HG03469 (cell line): ENCODE measurements at regions not wholly inside any gene's neighbourhood (a gene's known extent, or its start where the extent isn't known, plus 50 kb on each side); places are given as distances from the start of the nearest gene placed in this dataset.
"Not testable (repeated sequence)": the region's sequence is repeated elsewhere in the genome, so short reads cannot be mapped to it uniquely, and the experiment has no call there.

Experiments used
- ATAC-seq: cut with Tn5 transposase; IDR thresholded peaks from one replicate; pipeline ENCODE4 v1.9.1; 2021; ENCODE audit warnings: mild to moderate bottlenecking, moderate library complexity, moderate number of reproducible peaks; ENCODE audit not compliant: unreplicated experiment

DNA sequence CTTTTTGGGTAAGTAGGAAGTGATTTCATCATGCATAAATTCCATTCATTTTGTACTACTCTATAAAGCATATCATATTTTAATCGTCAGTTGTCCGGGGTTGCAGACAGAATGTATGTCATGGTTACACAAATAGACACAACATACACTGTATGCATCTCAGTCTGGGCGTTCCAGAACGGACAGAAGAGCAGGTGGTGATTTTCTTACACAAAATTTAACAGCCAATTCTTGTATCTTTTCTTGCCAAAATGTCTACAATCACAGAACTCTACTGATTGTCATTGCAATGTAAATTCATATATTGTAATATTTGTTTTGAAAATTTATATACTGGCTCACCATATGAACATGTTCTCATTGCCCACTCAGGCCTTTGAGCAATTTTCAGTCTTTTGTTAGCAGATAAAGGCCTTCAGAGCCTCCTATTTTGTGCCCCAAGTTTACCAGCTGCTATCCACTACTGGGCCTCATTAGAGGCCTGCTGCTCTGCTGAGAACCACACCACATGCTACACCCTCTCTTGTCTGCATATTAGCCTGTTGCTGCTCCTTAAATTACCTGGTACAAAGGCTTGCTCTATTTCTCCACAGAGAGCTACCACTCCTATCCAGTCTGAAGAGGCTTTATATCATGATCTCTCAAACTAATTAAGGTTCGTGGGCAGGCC lies 61.5 kb downstream of the PRDM13 start:
- ATAC-seq, result no peak

DNA sequence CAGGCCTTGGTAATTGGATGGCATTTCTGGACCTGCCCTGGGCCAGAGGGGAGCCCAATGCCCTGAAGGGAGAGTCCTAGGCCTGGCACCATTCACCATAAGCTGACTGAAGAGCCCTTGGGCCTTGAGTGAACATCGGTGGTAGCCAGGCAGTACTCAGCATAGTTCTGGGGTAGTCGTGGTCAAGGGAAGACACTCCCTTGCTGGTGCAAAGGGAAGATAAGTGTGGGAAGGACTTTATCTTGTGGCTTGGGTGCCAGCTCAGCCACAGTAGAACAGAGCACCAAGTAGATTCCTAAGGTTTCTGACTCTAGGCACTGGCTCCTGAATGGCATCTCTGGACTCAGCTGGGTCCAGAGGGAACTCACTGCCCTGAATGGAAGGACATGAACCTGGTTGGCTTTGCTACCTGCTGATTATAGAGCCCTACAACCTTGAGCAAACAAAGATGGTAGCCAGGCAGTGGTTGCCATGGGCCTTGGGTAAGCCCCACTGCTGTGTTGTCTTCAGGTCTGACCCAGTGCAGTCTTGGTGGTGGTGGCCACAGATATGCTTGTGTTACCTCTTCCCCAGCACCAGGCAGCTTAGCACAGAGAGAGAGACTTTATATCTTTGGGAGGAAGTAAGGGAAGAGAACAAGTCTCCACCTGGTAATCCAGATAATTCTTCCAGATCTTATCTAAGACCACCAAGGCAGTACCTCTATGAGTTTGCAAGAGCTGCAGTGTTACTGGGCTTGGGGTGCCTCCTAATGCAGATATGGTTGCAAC lies 83.5 kb downstream of the PRDM13 start:
- no peak for ATAC-seq

DNA sequence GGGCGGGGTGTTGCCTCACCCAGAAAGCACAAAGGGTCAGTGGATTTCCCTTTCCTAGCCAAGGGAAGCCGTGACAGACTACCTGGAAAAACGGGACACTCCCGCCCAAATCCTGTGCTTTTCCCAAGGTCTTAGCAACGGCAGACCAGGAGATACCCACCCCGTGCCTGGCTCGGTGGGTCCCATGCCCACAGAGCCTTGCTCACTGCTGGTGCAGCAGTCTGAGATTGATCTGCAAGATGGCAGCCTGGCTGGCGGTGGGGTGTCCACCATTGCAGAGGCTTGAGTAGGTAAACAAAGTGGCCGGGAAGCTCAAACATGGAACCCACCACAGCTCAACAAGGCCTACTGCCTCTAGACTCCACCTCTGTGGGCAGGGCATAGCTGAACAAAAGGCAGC lies 95.7 kb downstream of the PRDM13 start:
- not testable (repeated sequence) for ATAC-seq

DNA sequence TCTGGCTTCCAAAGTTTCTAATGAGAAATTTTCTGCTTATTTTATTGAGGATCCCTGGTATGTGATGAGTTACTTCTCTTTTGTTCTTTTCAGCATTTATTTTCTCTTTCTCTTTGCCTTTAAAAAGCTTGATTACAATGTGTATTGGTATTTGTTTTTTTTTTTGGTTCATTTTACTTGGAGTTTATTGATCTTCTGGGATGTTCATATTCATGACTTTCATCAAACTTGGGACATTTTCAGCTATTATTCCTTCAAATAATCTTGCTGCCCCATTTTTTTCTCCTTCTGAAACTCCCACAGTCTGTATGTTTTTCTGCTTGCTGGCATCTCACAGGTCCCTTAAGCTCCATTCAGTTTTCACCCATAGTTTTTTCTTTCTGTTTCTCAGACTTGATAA lies 102.4 kb downstream of the PRDM13 start:
- ATAC-seq, result no peak

DNA sequence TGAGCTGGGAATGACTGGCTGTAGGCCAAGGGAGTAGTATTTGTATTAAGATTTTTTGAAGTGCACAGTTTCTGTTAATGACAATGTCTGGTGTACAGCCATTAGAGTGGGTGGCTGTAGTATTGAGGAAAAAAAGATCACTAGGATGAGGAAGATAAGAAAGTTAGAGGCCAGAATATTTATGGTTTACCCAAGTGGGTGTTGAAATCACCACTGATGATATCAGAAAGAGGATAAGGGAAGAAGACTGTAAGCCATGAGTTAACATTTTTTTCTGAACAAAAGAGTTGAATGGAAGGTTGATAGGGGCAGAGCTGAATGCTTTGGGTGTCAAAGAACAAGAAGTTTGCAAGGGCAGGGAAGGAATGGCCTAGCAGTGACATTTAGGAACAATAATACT lies 104.7 kb downstream of the PRDM13 start:
- no peak for ATAC-seq

DNA sequence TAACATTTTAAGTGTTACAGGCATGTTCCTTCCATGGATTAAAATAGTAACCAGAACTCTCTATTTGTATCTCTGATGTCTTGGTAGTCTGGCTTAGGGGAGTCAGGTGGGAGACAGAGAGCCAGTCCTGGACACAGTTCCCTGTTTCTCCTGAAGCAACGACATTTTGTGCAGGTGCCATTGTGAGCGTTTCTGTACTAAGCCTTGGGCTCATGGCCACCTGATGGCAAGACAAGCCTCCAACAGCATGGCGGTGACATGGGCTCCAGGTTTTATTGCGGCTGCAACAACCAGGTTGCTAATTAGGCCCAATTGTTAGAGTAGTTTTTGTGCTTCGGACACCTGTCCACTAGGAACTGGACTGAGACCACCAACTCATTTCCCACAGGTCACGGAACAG lies 105.3 kb downstream of the PRDM13 start:
- no peak for ATAC-seq

DNA sequence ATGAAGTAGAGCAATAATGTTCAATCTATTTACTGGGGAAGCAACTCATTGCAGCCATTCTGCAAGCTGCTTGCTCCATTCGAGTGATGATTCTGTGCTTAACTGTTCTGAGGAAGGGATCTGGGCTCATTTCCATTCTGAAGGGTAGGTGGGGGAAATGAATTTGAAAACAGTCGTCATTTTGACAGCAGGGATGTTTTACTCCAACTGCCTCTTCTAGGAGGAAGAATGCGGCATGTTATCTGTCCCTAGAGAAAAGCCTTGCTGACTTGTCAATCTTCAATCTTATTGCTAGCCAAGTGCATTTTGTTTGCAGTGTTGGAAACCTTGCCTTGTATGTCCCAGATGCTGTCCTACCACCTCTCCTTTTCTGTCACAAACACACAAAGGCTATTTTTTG lies 105.9 kb downstream of the PRDM13 start:
- ATAC-seq, result no peak

DNA sequence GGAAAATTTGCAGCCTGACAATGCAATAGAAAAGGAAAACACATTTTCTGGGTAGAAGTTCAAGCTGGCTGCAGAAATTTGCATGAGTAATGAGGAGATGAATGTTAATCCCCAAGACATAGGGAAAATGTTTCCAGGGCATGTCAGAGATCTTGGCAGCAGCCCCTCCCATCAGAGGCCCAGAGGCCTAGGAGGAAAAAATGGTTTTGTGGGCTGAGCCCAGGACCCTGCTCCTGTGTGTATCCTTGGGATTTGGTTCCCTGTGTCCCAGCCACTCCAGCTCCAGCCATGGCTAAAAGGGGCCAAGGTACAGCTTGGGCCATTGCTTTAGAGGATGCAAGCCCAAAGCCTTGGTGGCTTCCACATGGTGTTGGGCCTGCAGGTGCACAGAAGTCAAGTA lies 115.4 kb downstream of the PRDM13 start:
- ATAC-seq, result not testable (repeated sequence)

DNA sequence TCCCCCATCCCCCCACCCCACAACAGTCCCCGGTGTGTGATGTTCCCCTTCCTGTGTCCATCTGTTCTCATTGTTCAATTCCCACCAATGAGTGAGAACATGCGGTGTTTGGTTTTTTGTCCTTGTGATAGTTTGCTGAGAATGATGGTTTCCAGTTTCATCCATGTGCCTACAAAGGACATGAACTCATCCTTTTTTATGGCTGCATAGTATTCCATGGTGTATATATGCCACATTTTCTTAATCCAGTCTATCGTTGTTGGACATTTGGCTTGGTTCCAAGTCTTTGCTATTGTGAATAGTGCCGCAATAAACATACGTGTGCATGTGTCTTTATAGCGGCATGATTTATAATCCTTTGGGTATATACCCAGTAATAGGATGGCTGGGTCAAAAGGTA lies 123.6 kb downstream of the PRDM13 start:
- not testable (repeated sequence) for ATAC-seq

DNA sequence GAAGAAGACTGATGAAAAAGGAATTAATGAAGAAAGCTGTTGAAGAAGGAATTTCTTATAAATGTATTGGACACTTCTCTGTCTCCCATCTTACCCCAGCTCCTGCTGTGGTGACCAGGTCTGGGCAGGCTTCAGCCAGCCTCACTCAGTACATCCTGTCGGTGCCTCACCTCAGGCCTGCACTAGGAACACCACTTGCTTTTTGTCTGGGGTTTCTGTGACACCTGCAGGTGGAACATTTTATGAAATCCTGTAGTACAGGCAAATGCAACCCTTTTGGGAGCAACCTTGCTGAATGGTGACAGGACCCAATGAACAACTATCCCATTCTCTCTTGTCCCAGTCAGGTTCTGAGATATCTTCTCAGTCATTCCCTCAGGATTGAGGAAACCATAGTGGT lies 129.7 kb downstream of the PRDM13 start:
- ATAC-seq, result no peak

DNA sequence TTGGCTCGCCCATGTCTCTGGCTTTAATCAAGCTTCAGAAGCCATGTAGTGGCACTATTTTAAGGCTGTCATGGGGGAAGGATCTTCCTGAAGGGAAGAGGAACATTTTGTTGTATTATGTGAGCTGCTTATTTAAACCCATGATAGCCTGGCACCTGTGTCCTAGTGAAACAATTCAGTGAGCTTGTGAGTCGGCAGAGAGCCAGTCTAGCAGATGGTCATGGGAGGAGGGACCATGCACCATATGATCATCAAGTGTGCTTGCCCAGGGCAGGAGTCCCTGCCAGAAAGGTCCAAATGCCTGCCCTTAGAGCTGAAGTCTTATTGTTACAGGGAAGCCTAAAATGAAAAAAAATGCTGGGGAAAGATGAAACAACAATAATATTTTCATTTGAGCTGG lies 132.9 kb downstream of the PRDM13 start:
- no peak for ATAC-seq

DNA sequence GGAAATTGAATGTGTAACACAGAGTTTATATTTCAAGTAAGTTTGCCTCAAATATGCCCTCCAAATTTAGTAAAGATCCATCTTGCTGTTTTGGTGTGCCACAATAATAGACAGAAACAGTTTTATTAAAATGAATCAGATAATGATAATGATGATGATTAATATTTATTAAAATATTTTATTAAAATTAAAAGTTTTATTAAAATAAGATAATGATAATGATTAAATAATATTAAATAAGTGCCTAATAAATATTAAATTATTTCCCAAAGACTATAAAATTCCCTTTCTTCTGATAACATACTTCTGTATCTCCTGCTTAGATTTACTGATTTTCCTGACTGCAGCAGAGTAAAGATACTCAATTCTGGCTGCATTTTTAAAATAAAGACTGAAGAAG lies 134.5 kb downstream of the PRDM13 start:
- ATAC-seq, result no peak

DNA sequence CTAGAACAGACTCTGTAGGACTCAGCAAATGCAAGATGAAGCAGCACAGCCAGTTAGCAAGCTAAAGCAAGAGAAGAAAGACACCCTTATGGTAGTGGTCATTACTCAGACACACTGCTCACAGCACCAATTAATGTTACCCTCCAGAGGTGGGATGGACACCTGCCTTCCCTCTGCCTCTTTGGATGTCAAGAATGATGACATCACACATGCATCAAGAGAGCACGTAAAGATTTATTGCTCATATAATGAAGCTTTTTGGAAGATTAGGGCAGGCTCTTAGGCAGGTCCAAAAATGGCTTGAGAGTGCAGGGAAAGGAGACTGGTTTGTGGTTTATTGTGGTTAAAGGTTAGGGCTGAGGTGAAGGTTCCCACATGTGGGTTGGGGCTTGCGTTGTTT lies 137.0 kb downstream of the PRDM13 start:
- ATAC-seq, result no peak

DNA sequence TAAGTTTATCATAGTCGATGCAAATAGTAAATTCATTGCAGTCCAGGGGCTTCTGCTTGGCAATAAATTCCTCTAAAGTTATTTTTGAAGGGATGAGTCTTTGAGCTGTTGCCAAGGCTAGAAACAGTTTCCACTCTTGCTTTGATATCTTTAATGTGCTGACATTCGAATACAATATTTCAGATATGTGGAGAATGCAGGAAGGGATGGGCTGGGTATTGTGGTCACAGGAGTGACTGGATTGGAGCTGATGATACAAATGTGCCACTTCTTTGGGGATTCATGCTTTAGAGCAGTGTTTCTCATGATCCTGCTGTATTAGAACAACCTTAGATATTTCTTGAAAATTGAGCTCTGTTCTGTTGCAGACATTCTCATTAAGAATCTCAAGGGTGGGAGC lies 139.0 kb downstream of the PRDM13 start:
- no peak for ATAC-seq

DNA sequence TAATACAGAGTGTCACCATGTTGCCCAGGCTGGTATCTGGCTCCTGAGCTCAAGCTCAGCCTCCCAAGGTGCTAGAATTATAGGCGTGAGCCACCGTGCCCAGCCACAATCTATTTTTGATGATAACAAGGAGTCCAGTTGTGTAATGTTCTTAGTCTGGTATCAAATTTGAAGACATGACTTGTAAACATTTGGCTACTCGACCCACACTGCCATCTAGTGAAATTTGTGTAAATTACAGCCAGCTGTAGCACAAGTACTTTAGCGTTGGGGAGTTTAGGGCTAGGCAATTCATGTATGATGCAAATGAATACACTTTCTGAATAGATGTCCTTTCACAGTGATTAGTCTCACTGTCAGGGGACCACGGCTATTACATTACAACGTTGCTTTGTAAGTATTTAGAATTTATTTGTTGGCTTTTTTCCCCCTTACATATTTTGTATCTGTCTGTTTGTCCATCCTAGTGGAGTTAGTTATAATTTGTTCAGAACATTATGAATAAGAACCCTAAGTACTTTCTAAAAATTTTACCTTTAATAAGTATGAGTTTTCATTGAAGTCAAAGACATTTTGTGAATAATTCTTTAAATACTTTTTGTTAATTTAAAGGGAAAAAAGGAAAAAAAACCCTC lies 139.7 kb downstream of the PRDM13 start:
- ATAC-seq, result peak; percentile 91

DNA sequence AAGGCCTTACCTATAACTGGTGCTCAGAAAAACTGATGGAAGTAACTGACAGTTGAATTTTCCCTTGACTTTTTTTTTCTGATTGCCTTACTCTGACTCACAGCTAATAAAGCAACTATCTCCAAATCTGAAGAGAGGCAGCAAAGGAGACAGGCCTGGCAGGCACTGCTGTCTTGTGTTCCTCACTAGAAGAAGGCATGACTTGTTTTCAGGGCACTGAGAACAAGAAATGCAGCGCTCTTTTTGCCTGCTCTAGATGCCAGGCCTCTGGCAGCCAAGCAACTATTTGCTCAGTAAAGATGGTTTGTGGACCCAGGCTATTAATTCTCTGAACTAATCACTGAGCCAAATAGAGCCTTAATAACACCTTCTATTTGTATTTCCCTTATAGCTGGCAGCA lies 155.1 kb downstream of the PRDM13 start:
- no peak for ATAC-seq

DNA sequence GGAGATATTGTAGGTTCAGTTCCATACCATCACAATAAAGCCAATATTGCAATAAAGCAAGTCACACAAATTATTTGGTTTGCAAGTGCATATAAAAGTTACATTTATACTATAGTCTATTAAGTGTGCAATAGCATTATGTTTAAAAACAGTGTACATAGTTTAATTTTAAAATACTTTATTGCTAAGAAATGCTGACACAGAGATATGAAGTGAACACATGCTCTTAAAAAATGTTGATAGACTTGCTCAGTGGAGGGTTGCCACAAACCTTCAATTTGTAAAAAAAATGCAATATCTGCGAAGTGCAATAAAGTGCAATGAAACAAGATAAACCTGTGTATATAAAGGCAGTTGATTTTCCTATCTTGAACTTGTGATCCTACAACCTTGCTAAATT lies 161.5 kb downstream of the PRDM13 start:
- ATAC-seq, result no peak

DNA sequence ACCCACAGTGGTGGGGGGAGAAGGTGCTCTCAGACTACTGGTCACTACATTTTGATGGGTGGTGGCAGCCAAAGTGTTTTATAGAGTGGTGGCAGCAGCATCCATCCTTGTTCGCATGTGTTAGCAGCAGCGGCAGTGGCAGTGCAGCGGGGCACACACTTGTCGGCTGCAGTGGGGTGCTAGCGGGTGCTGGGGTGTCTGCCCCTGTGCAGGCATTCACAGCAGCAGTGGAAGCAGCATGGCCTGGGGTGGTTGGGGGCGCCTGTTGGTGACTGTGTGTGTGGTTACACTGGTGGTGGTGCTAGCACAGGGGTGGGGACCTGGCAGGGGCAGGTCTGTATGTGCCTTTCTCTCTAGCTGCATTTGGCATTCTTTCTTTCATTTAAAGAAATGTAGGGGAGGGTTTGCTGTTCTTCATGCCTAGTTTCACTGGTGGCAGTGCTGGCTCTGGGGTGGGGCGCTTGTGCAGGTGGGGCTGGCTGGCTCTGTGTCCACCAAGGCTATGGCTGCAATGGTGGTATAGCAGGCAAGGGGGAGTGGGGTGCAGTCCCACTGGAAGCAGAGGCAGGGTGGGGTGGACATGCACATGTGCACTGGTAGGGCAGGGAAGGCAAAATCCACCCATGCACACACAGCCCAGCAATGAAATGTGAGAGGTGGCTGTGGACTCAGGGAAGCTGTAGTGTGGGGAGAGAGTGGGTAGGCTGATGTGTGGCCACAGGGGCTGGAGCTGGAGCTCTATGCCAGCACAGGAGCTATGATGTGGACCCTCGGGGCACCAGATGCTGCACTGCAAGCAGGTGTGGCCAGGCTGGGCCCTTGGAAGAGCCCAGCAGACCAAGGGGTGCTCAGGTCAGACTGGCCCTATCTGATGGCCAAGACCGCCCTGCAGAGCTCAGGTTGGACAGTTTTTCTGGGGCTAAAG lies 173.3 kb downstream of the PRDM13 start:
- no peak for ATAC-seq

DNA sequence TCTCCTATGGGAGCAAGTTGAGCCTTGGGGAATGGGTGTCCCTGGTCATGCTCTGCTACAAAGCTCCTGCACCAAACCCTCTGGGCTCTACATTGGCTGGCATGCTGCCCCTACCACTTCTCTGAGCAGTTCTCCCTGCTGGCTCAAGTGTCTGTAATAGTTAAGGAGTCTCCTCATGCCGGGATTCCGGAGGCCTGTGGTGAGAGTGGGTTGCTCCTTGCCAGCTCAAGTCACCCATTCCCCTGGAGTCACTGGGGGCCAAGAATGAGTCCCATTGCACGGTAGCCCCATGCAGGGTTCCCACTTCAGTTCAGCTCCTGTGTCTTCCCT lies 173.9 kb downstream of the PRDM13 start:
- ATAC-seq, result no peak

DNA sequence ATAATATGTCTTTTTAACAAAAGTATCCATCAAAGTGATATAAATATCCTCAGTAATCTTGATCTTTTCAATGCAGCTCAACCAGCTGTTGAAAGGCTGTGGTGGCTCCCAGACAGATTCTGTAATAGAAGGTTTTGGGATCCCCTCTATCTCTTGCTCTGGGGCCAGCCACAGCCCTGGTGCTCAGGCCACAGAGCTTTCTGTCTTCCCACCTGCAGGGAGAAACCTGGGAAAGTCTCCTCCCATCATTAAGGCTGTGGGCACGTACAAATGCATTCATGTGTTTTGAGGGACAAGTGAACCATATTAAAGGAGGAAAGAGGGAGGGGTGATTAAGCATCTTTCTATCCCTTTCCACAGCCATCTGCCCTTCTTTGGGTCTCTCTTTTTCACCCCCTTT lies 183.1 kb downstream of the PRDM13 start:
- no peak for ATAC-seq

DNA sequence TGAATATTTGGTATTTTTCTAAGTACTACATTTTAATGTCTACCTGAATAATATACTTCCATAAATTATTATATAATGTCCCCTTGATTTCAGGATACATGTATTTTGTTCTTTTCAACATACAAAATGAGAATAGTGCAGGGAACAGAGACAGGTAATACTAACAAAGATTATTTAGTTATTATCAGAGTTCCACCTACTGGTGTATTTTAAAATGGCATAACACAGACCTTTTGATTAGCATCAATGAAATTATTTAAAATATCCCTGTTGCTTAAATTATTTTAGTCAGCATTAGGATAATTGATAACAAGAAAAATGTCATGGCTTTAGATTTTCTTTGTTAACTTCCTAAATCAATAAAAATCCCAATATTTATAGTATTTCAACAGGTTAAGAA lies 184.0 kb downstream of the PRDM13 start:
- ATAC-seq, result no peak
